Left cardiac atrium (tissue), 4 donors: ENCODE measurements at regions not wholly inside any gene's neighbourhood (a gene's known extent, or its start where the extent isn't known, plus 50 kb on each side); places are given as distances from the start of the nearest gene placed in this dataset.
"Not testable (repeated sequence)": the region's sequence is repeated elsewhere in the genome, so short reads cannot be mapped to it uniquely, and the experiment has no call there.

ENCODE experiments used
- ATAC-seq, 2 donors: fragments of 200-7000 bp; cut with Tn5 transposase; one replicate each; pipeline ENCODE4 v1.9.1; 2020; ENCODE audit warnings: mild to moderate bottlenecking in 2 of 2, moderate library complexity in 2 of 2
- DNase-seq: peaks from one replicate; pipeline ENCODE4 v3.0.0-alpha.2; 2020
- intact Hi-C, 2 donors: fragments of 100-400 bp; cut with DNase I; formaldehyde crosslinking; loops; one replicate each; pipeline versions ENCODE4 v1.14.1 to v1.15.1; 2022 to 2023
- donor health status: DM: no; HTN: yes; CAD: no.
- donor health status: DM: no; HTN: yes; CAD: no; lungs with severe emphysema.
- donor health status: DM: yes; HTN: yes; CAD: no.
- donor health status: Dilated cardiomyopathy.

DNA sequence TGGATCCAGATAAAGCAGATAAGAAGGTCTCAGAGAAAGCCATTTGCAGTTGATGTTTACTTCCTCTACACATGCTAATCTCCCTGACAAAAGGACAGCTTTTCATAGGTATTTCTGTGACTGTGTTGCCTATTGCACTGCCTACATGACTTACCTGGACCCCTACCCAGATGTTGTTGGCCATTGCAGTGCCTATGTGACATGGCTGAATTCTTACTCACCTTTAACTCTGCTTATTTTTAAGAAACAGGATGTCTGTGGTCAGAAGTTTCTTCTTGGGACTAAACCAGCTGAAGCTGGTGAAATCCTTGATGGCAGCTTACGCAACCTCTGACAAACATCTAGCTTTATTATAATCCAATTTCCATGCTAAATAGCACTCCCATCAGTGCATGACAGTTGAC is 50.7 kb downstream of the PPIAL4D start:
- intact Hi-C loops, DNase-seq, ATAC-seq: not testable (repeated sequence)

DNA sequence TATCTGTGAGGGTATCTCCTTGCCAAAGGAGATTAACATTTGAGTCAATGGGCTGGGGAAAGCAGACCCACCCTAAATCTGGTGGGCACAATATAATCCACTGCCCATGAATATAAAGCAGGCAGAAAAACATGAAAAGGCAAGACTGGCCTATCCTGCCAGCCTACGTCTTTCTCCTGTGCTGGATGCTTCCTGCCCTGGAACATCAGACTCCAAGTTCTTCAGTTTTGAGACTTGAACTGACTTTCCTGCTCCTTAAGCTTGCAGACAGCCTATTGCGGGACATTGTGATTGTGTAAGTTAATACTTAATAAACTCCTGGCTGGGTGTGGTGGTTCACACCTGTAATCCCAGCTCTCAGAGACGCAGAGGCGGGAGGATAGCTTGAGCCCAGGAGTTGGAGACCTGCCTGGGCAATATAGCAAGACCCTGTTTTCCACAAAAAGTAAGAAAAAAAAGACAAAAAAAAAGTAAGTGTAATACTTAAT is 52.4 kb downstream of the PPIAL4D start:
- ATAC-seq, DNase-seq, intact Hi-C loops: not testable (repeated sequence)

DNA sequence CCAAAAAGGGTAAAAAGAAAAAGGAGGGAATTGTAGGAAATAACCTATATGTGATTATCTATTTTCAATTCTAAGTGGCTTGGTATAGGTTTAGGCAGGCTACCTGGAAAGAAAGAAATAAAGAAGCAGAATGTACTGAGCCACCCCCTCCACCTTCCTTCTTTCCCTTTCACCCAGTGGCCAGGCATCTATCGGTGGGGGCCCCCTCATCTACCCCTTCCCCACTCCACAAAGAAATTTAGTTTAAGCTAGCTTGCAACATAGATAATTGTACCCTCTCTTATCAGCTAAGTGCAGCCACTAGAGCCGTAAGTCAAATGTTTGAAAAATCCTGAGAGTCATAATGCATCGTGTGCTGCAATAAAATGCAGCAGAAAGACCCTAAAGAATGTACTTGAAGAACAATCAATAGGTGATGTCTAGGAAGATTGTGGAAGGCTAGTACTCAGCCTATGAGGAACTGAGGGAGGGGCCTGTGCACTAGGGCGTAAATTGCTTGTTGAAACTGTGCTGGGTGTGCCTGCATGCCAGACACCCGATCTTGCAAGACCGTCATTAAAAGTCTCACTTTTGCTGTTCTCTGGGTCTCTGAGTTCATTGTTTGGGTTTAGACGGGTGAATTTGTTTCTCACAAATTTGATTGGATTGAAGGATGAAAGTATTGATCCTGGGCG is 53.0 kb downstream of the PPIAL4D start:
- DNase-seq, ATAC-seq, intact Hi-C loops: not testable (repeated sequence)

DNA sequence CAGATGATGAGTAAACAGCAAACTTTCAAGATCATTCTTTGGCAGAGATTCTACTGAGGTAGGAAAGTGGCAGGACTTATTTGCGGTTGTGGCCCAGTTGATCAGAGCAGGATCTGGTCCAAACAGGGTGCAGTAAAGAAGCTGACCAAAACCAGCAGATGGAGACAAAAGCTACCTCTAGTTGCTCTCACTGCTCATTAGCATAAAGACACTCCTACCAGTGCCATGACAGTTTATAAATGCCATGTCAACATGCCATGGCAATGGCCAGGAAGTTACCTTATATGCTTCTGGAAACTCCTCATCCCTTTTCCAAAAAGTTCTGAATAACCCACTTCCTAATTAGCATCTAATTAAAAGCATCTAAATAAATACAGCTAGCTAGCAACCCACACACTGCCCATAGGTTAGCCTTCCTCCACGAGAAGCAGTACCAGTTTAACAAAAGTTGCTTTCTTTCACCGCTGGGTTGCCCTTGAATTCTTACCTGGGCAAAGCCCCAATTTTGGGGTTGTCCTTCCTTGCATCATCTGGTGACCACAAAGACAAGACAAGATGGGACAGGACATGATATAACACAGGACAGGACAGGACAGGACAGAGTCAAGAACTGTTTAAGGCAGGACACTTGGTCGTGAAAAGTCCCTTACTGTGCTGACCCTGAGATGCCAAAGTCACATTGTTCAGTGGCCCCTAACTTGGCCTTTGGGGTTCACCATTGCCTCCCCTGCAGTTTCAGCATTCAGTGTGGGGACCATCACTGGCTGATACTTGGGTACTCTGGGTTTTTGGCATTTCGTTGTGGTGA is 59.2 kb downstream of the PPIAL4D start:
- intact Hi-C loops, DNase-seq: not testable (repeated sequence)
- ATAC-seq: peak; percentile 52 to 57

DNA sequence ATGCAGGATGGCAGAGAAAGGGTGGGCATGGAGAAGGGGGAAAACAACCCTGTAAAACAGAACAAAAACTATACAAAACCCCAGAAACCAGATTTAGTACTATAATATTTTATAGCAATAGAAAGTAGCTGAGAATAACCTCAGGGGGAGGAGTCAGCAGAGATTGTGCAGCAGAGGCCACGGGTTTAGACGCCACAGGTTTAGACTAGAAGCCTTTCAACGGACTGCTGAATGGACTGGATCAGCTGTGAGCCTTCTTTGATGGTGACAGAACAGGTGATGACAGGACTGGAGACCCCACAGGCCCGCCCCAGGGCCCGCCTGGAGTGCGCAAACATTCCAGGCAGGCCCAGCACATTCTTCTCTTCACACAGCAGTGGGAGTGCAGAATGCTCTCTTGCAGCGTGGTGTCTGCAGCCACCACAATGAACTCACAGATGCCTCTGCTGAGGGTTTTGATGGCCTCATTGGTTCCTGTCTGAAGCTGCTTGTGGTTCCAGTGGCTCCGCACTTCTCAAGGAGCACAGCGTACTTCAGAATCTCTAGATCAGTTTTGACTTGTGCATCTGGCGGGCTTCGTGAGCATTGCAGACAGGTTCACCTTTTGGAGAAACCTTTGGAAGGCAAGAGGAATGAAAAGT is 65.6 kb downstream of the PPIAL4D start:
- intact Hi-C loops, DNase-seq, ATAC-seq: not testable (repeated sequence)

DNA sequence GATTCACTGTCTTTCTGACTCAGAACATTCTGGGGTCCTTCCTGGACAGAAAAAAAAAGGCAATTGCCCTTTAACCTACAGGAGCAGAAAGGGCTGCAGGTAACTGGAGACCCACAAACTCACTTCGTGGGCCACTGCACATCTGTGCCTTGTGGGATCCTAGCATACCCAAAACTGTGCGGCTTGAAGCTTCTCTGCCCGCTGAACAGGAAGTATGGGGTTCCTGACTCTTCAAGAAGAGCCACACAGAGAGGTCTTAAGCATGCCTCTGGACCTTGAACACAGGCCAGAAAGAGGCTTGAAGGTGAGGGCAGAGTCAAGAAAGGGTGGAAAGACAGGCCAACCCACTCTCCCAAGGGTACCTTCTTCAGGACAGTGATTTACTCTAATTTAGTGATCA is 67.6 kb downstream of the PPIAL4D start:
- ATAC-seq, DNase-seq, intact Hi-C loops: not testable (repeated sequence)

DNA sequence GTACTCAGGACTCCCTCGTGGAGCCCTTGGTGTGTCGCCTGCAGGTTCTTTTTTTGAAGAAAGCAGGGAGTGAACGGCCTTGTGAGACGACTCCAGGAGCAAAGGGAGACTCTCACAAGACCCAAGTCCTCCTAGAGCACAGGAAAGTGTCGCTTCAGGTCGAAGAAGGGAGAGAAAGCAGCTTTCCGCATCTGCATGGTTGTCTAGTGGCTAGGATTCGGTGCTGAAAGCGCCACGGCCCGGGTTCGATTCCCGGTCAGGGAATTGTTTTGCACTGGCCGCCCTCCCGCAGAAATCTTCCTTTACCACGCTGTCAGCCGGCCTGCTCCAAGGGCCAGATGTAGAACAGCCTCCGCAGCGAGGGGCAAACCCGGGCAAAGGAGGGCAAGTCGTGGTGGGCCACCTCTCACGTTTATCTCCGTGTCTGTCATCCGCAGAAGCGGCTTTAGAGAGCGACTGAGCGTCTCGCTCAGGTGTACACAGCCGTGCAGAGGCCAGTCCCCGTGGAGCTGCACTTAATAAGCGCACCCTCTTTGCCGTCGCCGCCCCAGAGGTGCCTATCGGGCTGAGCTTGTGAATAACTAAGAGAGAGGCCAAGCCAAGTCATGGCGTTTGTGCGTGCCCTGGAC is 72.6 kb downstream of the FAM72D start:
- peak; percentile 11 for DNase-seq
- intact Hi-C loops: not testable (repeated sequence)

DNA sequence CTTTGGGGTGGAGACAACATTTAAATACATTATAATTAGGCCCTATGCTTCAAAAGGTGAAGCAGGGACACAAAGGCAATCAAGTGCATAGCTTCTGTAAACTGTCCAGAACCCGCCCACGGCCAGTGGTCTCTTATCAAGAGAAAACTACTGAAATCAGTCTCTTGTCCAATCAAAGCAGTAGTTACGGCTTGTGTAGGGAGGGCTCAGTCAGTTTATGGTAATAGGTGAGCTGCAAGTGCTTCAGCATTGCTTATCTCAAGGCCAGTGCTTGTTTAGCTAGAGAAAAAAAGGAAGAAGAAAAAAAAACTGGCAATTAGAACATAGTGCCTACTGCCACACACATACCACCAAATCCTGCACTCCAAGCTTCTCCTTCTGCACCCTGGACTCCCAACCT is 68.6 kb downstream of the FAM72D start:
- DNase-seq, intact Hi-C loops: not testable (repeated sequence)

More for the DNA sequence above, 72.6 kb downstream of the FAM72D start:
- peak in 1 of 2 donors; percentile 49 for ATAC-seq

More for the DNA sequence above, 68.6 kb downstream of the FAM72D start:
- not testable (repeated sequence) for ATAC-seq
